SK-MEL-5 (cell line): ENCODE measurements at regions not wholly inside any gene's neighbourhood (a gene's known extent, or its start where the extent isn't known, plus 50 kb on each side); places are given as distances from the start of the nearest gene placed in this dataset.

Experiments
- DNase-seq: peaks from one replicate; pipeline ENCODE4 v3.0.0-alpha.2; 2016; ENCODE audit warnings: low read depth, low spot score
- in situ Hi-C: cut with HindIII; loops from 2 replicates; pipeline ENCODE4 v1.10.0; 2016; ENCODE audit warnings: low sequenced_read_pairs, high pct_unique_total_duplicates, low pct_unique_long_range_greater_than_20kb

DNA sequence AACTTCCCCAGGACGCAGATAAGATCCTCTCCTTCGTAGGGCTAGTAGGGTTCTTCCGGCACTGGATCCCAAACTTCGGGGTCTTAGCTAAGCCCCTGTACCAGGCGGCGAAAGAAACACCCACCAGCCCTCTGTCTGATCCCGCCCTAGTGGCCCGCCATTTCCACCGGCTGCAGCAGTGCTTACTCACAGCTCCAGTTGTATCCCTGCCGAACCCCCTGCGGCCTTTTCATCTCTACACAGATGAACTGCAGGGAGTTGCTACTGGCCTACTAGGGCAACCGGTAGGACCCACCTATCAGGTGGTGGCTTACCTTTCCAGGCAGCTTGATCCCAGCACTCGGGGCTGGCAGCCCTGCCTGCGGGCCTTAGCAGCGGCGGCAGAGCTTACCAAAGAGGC is 961.2 kb downstream of the RPA4 start:
- in situ Hi-C loops = no loop called here
- no peak for DNase-seq

DNA sequence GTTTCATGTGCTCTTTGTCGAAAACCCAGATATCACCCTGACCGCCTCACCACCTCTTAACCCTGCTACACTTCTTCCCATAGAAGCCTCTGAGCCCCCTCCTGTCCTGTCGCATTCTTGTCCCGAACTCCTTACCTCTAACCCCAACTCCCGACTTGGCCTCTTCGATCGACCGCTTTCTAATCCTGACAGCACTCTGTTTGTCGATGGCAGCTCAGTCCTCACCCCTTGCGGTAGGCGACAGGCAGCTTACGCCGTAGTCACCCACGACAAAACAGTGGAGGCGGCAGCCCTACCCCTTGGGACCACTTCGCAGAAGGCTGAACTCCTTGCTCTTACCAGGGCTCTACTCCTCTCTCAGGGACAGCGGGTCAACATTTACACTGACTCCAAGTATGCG is 961.7 kb downstream of the RPA4 start:
- no peak for DNase-seq
- in situ Hi-C loops = no loop called here

DNA sequence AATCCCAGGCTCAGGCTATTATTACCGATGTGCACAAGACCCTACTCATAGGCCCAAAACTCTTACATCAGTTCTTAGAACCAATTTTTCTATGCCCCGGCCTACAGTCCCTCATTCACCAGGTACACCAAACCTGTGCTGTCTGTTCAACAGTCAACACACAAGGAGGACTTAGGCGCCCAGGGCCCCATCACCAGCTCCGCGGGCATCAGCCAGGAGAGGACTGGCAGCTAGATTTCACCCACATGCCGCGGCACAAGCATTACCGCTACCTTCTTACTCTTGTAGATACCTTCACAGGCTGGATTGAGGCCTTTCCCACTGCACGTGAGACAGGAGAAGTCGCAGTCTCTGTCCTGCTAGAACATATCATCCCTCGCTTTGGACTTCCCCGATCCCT is 962.5 kb downstream of the RPA4 start:
- in situ Hi-C loops = no loop called here
- no peak for DNase-seq

DNA sequence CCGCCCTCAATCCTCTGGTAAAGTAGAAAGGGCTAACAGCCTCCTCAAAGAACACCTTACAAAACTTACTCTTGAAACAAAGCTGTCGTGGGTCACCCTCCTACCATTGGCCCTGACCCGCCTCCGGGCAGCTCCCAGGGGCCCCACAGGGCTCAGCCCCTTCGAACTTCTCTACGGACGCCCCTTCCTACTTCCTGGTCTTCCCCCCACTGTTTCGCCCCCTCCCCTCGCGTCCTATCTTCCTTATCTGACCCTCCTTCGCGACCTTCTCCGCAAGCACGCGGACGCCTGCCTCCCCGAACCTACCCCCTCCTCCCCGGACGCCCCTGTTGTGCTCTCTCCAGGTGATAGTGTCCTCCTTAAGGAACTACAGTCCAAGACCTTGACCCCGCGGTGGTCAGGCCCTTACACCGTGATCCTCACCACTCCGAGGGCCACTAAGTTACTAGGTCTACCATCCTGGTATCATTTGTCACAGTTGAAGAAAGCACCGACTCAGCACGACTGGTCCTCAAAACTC is 963.1 kb downstream of the RPA4 start:
- no peak for DNase-seq
- in situ Hi-C loops = no loop called here

DNA sequence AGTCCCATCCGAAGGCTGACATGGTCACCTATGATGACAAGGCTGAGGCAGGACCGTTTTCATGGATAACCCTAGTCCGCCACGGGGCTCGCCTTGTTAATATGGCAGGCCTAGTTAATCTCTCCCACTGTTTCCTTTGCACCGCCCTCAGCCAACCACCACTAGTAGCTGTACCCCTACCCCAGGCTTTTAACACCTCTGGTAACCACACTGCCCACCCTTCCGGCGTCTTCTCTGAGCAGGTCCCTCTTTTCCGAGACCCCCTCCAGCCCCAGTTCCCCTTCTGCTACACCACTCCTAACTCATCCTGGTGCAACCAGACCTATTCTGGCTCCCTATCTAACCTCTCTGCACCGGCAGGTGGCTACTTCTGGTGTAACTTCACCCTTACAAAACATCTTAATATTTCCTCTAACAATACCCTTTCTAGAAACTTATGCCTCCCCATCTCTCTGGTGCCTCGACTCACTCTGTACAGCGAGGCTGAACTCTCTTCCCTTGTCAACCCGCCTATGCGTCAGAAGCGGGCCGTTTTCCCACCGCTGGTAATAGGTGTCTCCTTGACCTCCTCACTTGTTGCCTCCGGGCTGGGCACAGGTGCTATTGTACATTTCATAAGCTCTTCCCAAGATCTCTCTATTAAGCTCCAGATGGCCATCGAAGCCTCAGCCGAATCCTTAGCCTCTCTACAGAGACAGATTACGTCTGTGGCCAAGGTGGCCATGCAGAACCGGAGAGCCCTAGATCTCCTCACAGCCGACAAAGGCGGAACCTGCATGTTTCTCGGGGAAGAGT is 964.4 kb downstream of the RPA4 start:
- DNase-seq = no peak
- in situ Hi-C loops = no loop called here

DNA sequence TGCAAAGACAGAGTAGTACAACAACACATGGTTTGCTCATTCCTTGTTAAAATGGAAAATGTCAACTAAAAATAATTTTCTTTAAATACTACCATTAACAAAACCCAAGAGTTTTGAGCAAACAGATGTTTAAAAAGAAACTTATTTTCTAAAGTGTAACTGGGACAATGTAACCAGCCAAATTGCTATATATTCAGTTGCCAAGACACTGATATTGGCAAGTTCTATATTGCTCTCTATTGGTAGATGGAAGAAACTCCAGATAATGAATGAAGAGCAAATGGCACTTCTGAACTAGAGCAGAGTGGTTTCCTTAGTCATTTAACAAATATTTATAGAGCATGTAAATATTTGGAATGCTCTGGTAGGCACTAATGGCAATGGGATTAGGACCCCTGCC is 966.2 kb downstream of the RPA4 start:
- in situ Hi-C loops = no loop called here
- peak; percentile 0 for DNase-seq

DNA sequence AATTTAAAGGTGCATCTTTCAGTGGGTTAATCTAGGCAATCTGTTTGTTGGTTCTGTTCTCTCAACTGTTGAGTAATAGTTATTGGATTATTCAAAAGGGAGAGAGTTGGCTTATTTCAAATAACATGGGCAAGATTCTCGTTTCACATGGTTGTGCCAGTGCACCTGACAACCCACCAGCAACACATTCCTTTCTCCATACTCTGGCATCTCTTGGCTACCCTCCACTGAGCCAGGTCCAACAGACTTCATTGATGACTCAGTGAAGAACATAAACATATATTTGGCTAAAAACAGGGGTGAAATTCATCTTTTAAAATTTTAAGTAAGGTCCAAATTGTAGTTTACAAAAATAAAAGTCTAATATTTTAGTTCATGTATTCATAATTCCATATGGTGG is 967.2 kb downstream of the RPA4 start:
- in situ Hi-C loops = no loop called here
- no peak for DNase-seq

DNA sequence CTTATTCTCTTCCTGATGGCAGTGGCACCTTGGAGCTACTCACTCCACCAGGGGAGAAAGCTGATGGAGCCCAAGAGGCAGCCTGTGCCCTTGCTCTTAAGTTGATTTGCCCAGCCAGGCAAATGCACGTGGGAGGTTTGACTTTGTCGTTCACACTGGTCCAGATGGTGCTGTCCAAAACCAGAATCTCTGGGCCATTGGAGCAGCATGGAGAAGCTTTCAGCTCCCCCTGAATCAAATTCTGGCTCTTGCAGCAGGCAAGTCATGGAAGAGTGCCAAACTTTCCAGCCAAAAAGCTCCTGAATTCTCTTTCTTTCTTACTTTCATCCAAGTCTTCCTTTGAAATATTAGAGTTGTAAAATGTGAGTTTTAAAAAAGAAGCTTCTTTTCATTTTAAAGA is 970.4 kb downstream of the RPA4 start:
- in situ Hi-C loops = no loop called here
- no peak for DNase-seq

DNA sequence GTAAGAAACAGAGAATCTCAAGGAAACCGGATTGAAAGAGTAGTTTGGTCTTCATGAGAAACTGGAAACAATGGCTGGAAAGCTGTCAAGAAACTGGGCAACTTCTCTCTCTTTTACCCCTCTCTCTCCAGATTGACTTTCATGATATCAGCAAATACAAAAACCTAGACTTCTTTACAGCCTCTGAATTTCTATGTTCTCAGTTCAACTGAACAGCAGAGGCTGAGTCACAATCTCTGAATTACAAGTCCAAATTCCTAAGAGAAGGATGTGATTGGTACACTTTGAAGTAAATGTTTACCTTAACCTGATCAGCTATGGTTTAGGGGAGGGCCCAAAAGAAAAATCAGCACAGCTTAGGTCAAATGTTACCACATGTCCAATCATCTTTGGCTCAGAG is 974.9 kb downstream of the RPA4 start:
- no peak for DNase-seq
- in situ Hi-C loops = no loop called here

DNA sequence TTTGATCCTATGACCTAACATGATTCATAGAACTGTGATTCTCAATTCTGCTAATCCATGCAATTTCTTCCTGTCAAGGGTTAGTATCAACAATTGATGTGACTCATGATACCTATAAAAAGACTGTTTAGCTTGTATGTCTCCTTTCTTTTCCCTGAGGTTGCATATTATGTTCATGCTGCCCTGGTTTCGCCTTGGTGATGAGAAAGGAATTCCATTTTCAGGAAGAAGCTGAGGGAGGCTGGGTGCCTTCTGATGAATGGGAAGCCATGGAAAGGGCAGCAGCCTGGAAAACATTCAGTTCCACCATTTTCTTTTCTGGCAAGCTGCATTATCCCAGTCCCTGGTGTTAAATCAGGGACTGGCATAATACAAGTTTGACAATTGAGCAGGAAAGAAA is 976.5 kb downstream of the RPA4 start:
- in situ Hi-C loops = no loop called here
- DNase-seq = peak; percentile 19

DNA sequence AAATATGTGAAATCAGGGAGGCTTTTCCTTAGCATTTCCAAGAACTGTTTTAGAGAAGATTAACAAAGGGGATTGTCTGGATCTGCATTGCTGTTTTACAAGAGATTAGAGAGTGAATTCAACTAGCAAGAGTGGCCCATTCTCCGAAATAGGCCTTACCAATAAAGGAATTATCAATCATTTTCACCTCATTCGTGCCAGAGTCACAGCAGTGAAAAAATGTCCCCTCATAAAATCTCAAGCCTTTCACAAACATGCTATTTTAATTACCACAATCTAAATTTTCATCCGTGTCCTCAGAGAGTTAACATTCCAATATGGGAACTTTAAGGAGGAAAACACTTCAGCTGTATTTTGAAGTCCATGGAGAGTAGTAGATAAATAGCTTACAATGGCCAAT is 979.6 kb downstream of the RPA4 start:
- no peak for DNase-seq
- in situ Hi-C loops = no loop called here

DNA sequence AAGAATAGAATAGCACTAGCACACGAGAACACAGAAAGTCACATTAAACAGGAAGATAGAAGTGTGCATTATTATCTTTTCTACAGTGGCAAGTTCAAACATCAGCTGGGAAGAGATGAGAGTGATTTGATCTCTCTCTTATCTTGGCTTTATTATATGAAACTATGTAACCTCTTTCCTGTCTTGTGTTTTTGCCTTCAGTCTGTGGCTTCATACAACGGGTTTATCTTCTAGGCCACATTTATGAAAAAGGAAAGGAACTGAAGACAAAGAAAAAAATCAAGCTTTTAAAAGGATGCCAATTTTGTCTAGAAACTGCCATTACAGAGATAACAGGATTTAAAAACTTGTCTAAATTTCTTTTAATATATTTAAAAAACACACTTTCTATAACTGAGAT is 983.6 kb downstream of the RPA4 start:
- in situ Hi-C loops = no loop called here
- no peak for DNase-seq

DNA sequence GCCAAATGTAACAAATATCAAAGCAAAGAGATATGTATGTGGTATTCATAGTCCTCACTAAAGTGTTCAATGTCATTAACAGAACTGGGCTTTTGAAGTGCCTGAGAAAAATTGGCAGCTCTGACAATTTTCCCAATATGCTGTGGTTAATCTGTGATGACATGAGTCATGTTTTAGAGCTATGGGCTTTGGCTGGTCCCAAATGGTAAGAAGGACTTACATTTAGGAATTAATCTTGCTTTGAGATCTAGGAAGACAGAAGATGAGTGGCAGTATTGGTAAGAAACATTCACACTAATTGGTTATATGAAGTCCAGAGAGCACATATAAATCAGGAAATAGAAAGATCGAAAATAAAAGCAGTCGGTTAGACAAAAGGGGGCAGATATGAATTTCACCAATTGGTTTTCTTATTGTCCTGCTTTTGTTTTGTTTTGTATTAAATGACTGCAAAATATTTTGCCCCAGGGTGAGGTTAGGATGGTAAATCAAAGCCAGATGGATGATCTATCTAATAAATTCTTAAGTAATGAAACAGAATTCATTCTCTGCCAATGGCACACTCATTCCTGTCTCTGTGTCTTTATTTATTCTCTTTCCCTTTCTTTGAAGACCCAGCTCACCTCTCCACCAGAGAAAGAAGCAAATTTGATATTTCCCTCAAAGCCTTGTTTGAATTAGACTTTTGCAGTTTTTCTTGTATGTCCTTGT is 993.1 kb downstream of the RPA4 start:
- DNase-seq = no peak

DNA sequence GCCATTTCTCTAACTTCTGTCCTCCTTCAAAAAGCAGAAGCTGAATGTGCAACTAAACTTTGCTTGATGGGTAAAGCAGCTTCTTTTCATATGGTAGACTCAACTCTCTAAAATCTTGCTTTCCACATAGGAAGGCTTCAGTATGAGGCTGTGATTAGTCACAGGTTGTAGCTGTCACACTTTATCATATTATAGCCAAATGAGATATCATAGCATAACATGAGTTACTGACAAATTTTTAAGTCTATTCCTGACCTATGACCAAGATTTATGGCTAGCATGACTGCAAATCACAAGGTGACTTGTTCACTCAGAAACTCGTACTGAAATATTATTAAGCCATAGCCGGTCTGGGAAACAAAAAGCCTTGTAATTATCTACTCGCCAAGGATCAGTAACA is 998.6 kb downstream of the RPA4 start:
- in situ Hi-C loops = no loop called here
- no peak for DNase-seq

More for the DNA sequence above, 993.1 kb downstream of the RPA4 start:
- in situ Hi-C loops = no loop called here

DNA sequence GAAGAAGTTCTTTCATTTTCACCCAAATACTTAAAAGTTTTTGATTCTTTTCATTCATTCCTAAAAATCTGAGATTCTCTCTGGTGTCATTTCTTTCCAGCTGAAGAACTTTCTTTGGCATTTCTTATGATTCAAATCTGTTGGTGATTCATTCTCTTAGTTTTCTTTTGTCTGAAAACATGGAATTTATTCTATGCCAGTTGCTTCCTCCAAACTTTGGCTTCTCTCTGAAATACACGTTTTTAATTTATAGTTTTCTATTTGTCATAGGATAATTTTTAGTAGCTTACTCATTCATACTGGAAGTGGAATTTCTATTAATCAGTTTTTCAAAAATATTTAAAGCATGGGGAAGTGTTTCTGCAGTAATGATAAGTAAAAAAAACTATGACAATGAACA is 1012.0 kb downstream of the RPA4 start:
- in situ Hi-C loops = no loop called here
- DNase-seq = no peak

DNA sequence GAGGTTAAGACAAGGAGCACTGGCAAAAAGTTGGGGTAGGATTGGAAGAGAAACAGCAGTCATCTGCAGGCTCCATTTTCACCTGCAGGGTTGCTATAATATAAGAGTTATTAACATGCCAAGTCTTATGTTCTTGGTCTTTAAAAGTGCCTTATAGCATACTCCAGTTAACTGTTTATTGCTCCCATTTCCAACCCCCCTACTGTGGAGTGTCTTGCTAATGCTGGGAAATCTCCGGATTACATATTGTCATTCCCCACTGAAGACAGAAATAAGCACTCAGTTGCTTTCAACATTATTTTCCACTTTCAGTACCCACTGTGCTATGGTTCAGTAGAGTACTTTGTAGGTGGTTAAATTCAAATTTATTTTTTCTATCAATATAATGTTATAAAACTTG is 1014.3 kb downstream of the RPA4 start:
- in situ Hi-C loops = no loop called here
- no peak for DNase-seq

DNA sequence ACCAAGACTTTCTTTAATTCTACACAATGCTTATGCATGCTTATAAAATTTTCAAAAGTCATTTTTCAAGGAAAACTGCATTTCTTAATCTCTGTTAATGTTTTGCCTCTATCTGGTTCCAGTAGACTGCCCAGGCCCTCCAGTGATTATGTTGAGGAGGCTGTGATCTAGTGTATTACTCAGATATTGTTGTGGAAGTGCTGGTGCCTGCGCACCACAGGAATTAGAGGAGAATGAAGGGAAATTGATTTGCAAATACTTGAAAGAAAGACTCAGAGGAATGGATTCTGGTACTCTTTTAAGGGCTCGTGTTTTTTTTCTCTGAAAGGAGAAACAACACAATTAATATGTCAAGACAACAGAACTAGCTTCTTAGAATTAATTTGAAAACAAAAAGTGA is 1015.1 kb downstream of the RPA4 start:
- in situ Hi-C loops = no loop called here
- no peak for DNase-seq

DNA sequence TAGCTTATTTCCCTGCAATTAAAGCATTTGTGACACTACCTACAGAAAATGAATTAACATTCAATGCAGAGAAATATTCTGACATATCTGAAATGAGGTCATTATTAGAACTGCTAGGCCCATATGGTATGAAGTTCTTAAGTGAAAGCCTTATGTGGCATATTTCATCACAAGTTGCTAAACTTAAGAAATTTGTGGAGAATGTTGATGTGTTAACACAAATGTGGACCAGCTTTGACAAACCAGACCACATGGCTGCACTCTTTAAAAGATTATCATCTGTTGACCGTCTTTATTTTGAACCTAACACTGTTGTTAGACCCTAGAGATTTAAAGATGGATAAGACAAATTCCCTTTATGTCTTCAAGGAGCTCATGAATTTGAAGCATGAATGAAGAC is 1024.1 kb downstream of the RPA4 start:
- DNase-seq = no peak
- in situ Hi-C loops = no loop called here

DNA sequence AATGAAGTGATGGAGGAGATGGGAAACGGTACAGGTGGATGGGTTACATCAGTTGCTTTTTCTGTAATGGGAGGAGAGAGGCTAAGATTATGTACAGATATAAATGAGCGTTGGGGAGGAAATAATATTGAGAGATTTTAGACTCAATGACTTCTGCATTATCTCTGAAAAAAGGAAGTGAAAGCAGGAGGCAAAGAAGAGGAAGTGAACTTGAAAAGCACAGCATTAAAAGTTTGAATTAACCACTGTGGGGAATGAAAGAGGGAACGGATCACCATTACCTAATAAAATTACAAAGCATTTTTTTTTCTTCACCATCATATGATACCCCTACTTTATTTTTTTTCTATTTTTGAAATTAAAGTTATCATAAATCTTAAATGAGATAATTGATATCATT is 1025.5 kb downstream of the RPA4 start:
- DNase-seq = no peak
- in situ Hi-C loops = no loop called here
